ENCODE measurements at regions not wholly inside any gene's neighbourhood (a gene's known extent, or its start where the extent isn't known, plus 50 kb on each side); places are given as distances from the start of the nearest gene placed in this dataset.

DNA sequence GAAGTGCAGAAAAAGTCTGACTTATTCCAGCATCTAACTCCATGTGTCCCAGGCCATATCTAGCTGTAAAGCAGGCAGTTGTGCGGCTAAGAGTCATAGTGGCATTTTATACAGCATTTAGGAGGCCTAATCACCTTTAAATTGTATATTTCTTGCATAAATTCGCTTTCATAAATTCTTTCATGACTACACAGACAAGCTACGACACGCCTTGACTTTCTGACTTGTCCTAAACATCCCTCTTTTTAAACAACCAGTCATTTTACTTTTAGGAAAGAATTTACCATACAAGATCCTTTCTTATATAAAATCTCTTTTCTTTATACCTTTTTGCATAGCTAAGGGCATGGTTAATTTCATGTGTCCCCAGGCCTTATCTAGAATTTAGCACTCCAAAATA, 81.7 kb upstream of the THBS2 start:
- TF ChIP-seq, protein P1, sequence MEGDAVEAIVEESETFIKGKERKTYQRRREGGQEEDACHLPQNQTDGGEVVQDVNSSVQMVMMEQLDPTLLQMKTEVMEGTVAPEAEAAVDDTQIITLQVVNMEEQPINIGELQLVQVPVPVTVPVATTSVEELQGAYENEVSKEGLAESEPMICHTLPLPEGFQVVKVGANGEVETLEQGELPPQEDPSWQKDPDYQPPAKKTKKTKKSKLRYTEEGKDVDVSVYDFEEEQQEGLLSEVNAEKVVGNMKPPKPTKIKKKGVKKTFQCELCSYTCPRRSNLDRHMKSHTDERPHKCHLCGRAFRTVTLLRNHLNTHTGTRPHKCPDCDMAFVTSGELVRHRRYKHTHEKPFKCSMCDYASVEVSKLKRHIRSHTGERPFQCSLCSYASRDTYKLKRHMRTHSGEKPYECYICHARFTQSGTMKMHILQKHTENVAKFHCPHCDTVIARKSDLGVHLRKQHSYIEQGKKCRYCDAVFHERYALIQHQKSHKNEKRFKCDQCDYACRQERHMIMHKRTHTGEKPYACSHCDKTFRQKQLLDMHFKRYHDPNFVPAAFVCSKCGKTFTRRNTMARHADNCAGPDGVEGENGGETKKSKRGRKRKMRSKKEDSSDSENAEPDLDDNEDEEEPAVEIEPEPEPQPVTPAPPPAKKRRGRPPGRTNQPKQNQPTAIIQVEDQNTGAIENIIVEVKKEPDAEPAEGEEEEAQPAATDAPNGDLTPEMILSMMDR (IDR thresholded peaks at IDR 0.05 in 2 of 3, conservative IDR thresholded peaks at IDR 0.05 in 1 of 3; ENCODE audit: borderline replicate concordance in 1 of 3, insufficient read depth in 1 of 3, low read depth in 2 of 3, low read length in 2 of 3) = no peak
- no peak for TF ChIP-seq MAX (IDR thresholded peaks at IDR 0.05)
- TF ChIP-seq EZH2 (IDR thresholded peaks at IDR 0.05) = no peak
- no peak for TF ChIP-seq ZFX (IDR thresholded peaks at IDR 0.05)
- no peak for TF ChIP-seq JUND (IDR thresholded peaks at IDR 0.05)
- no peak for TF ChIP-seq EZH2phosphoT487 (IDR thresholded peaks at IDR 0.05; ENCODE audit: borderline replicate concordance)
- TF ChIP-seq CEBPB (IDR thresholded peaks at IDR 0.05; ENCODE audit: low read depth) = no peak
